GM18505 (cell line): ENCODE measurements at regions not wholly inside any gene's neighbourhood (a gene's known extent, or its start where the extent isn't known, plus 50 kb on each side); places are given as distances from the start of the nearest gene placed in this dataset.

Experiments
- ATAC-seq: cut with Tn5 transposase; IDR thresholded peaks from one replicate; pipeline ENCODE4 v1.9.1; 2021; ENCODE audit not compliant: unreplicated experiment
- POLR2A ChIP-seq: IDR thresholded peaks from 4 replicates; pipeline ENCODE4 v1.6.1; 2011; ENCODE audit warnings: borderline replicate concordance; ENCODE audit not compliant: insufficient read depth, insufficient read length; ENCODE audit errors: extremely low read depth

GRCh38 chr1:60173006-60173405 lies 99.4 kb upstream of the C1orf87 start:
- TF ChIP-seq POLR2A: no peak
- no peak for ATAC-seq

- ATAC-seq: no peak
- no peak for TF ChIP-seq POLR2A
These were observed 98.2 kb upstream of the C1orf87 start for GRCh38 chr1:60171801-60172200.

- no peak for TF ChIP-seq POLR2A
- ATAC-seq: no peak
These were observed 97.1 kb upstream of the C1orf87 start for GRCh38 chr1:60170709-60171108.

DNA sequence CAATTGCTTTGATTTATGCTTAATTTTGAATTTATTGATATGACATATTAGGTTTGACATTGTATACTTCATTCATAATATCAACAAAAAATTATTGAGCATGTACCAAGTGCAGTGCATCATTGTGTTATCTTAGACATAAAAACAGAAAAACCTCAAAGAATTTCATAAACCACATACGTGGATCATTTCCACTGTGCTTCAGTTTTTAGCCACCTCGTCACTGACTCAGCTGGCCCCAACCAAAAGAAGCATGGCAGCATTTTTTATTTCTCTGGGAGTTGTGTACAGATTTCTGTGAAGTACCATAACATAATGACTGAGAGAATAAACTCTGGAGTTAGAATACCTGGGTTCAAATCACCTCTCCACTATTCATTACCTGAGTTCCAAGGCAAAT lies 95.6 kb upstream of the C1orf87 start:
- no peak for TF ChIP-seq POLR2A
- no peak for ATAC-seq

- ATAC-seq: no peak
- TF ChIP-seq POLR2A: no peak
These were observed 89.4 kb upstream of the C1orf87 start for GRCh38 chr1:60162936-60163335.

DNA sequence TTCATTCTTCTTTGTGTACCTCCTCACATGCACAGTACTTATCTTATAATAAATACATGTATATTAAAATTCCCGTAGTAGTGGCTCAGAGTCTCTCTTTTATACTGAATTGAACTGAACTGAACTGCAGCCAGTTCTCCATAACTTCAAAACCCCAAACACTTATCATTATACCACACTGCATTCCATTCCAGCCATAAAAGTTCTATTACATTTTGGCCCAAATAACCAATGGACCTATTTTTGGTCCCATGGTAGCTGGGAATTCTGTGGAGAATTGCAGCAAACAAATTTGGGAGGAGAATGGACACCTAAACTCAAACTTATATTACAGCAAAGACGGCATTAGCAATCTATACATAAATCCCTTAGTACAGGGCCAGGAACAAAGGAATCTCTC lies 86.6 kb upstream of the C1orf87 start:
- no peak for ATAC-seq
- no peak for TF ChIP-seq POLR2A

GRCh38 chr1:60156371-60156770 lies 82.8 kb upstream of the C1orf87 start:
- no peak for TF ChIP-seq POLR2A
- ATAC-seq: no peak

- TF ChIP-seq POLR2A: no peak
- ATAC-seq: no peak
These were observed 80.4 kb upstream of the C1orf87 start for GRCh38 chr1:60153961-60154360.

- ATAC-seq: no peak
- no peak for TF ChIP-seq POLR2A
These were observed 79.3 kb upstream of the C1orf87 start for GRCh38 chr1:60152891-60153290.

- TF ChIP-seq POLR2A: no peak
- ATAC-seq: no peak
These were observed 77.7 kb upstream of the C1orf87 start for GRCh38 chr1:60151311-60151710.

DNA sequence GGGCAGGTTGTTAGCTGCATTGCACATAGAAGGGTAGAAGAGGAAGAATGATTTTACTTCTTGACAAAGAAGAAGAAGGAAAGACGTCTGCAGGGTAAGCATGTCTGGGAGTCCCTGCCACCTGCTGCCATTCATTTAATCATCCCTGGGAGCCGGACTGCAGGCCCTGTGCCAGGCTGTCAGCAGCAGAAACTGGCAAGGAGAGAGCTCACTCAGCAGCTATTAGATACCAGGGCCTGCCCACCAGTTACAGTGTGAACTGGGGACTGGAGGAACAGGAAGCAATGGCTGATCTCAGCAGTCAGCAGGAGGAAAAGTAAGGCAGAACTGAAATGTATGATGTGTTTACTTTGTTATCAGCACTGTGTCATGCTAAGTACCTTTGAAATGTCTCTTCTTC lies 75.7 kb upstream of the C1orf87 start:
- ATAC-seq: no peak
- TF ChIP-seq POLR2A: no peak

- ATAC-seq: no peak
- no peak for TF ChIP-seq POLR2A
These were observed 73.3 kb upstream of the C1orf87 start for GRCh38 chr1:60146884-60147283.

GRCh38 chr1:60145771-60146170 lies 72.2 kb upstream of the C1orf87 start:
- ATAC-seq: no peak
- TF ChIP-seq POLR2A: no peak

DNA sequence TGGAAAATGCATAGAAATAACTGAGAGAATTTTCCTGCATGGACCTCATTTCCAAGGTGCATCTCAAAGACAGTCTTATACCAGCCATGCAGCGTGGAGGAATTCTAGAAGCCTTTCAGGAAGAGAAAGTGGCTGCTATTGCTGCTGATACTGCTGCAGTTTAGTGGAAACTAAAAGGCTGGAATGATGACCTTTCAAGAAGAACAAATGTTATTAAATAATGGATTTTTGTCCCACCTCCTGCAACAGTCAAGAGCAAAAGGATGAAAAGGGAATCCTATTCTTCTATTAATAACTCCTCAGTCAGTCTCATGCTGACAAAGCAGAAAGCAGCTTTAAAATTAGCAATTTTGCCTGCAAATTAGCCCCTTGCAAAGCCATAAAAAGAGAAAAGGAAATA lies 68.2 kb upstream of the C1orf87 start:
- ATAC-seq: no peak

DNA sequence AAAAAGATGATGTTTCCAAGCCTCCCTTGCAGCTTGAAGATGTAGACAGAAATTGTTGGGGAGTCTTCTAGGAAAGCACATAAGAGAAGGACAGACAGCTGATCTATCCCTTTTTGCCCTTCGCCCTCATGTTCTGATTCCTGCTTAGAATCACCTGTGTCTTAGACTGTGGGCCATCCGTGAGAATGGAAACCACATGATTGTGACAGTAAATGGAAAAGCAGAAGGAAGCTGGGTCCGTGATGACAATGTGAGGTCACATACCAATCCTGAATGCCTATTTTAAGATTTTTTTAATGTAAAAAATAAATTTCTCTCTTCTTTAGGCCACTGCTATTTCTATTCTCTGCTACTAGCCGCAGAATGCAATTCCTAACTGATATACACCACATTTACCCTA lies 67.7 kb upstream of the C1orf87 start:
- ATAC-seq: no peak
- no peak for TF ChIP-seq POLR2A

More for the DNA sequence above, 68.2 kb upstream of the C1orf87 start:
- no peak for TF ChIP-seq POLR2A
